ENCODE measurements at regions not wholly inside any gene's neighbourhood (a gene's known extent, or its start where the extent isn't known, plus 50 kb on each side); places are given as distances from the start of the nearest gene placed in this dataset.

DNA sequence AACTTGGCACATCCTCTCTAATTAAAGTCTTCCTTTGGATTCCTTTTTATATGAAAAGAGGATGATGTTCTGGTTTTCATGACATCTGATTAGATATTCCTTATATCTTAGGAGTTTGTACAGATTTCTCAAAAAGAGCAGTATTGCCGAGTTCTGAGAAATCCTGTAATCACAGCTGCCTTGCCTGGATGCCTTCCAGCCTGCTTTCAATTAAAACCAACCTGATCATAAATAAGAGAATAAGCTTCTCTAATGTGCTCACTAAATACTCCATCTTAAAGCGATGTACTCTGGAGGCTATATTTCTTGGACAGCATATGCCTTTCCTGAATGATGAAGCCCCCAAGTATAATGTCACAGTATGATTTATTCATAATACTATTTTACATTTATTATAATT is 1203.8 kb upstream of the PIK3C3 start:
- CTCF ChIA-PET (ENCODE audit: unreplicated experiment): no interaction called here
- H3K9me3 ChIP-seq (ENCODE audit: low read length): no peaks in the 10 kb centered on the region
- H3K4me1 ChIP-seq (ENCODE audit: insufficient read depth, low read length, poor library complexity, severe bottlenecking): no peaks in the 10 kb centered on the region
- no peak overlapping the region for H2AFZ ChIP-seq (ENCODE audit: low read length)
- H3K9me2 ChIP-seq (ENCODE audit: insufficient read depth, low read length): no peaks in the 10 kb centered on the region
- no peak overlapping the region for H3K27ac ChIP-seq (ENCODE audit: low read depth, low read length, poor library complexity, severe bottlenecking)
- POLR2A ChIA-PET: no interaction called here
- intact Hi-C loops (cut with micrococcal nuclease; ENCODE audit: unreplicated experiment): no loop called here
- DNase-seq (ENCODE audit: low spot score): no peak
- no peaks in the 10 kb centered on the region for H3K36me3 ChIP-seq (ENCODE audit: insufficient read depth, low read length)
- H3K4me2 ChIP-seq (ENCODE audit: low read length): no peak overlapping the region
- no peaks in the 10 kb centered on the region for H3K79me2 ChIP-seq (ENCODE audit: insufficient read depth, low read depth, low read length)
- BruUV-seq (replicated peaks): no TSS peak
- H3K4me3 ChIP-seq (ENCODE audit: low read depth, low read length, poor library complexity, severe bottlenecking): no peak overlapping the region
- TF ChIP-seq EZH2phosphoT487 (IDR thresholded peaks at IDR 0.05; ENCODE audit: borderline replicate concordance, low read depth, low read length) (no peak), CTCF (conservative IDR thresholded peaks at IDR 0.05; ENCODE audit: low read length) (no peak)
- no peaks in the 10 kb centered on the region for H4K20me1 ChIP-seq (ENCODE audit: insufficient read depth, low read length)

GRCh38 chr18:40739029-40739428 is 1216.0 kb upstream of the PIK3C3 start:
- TF ChIP-seq EZH2phosphoT487 (IDR thresholded peaks at IDR 0.05; ENCODE audit: borderline replicate concordance, low read depth, low read length): no peak
- no peak for TF ChIP-seq CTCF (conservative IDR thresholded peaks at IDR 0.05; ENCODE audit: low read length)
- ChIA-PET CTCF (ENCODE audit: unreplicated experiment) (no interaction called here), POLR2A (no interaction called here)
- H4K20me1 ChIP-seq (ENCODE audit: insufficient read depth, low read length): no peaks in the 10 kb centered on the region
- H3K9me2 ChIP-seq (ENCODE audit: insufficient read depth, low read length): no peaks in the 10 kb centered on the region
- no peaks in the 10 kb centered on the region for H3K4me1 ChIP-seq (ENCODE audit: insufficient read depth, low read length, poor library complexity, severe bottlenecking)
- intact Hi-C loops (cut with micrococcal nuclease; ENCODE audit: unreplicated experiment): no loop called here
- H2AFZ ChIP-seq (ENCODE audit: low read length): no peak overlapping the region
- no TSS peak for BruUV-seq (replicated peaks)
- no peak overlapping the region for H3K4me2 ChIP-seq (ENCODE audit: low read length)
- H3K4me3 ChIP-seq (ENCODE audit: low read depth, low read length, poor library complexity, severe bottlenecking): no peak overlapping the region
- no peaks in the 10 kb centered on the region for H3K79me2 ChIP-seq (ENCODE audit: insufficient read depth, low read depth, low read length)
- no peak for DNase-seq (ENCODE audit: low spot score)
- no peaks in the 10 kb centered on the region for H3K36me3 ChIP-seq (ENCODE audit: insufficient read depth, low read length)
- H3K9me3 ChIP-seq (ENCODE audit: low read length): no peaks in the 10 kb centered on the region
- H3K27ac ChIP-seq (ENCODE audit: low read depth, low read length, poor library complexity, severe bottlenecking): no peak overlapping the region

GRCh38 chr18:40738321-40738880 is 1216.6 kb upstream of the PIK3C3 start:
- Histone ChIP-seq H3K9me3 (ENCODE audit: low read length) (no peaks in the 10 kb centered on the region), H3K9me2 (ENCODE audit: insufficient read depth, low read length) (no peaks in the 10 kb centered on the region), H2AFZ (ENCODE audit: low read length) (no peak overlapping the region), H4K20me1 (ENCODE audit: insufficient read depth, low read length) (no peaks in the 10 kb centered on the region), H3K79me2 (ENCODE audit: insufficient read depth, low read depth, low read length) (no peaks in the 10 kb centered on the region), H3K4me2 (ENCODE audit: low read length) (no peak overlapping the region), H3K36me3 (ENCODE audit: insufficient read depth, low read length) (no peaks in the 10 kb centered on the region), H3K4me3 (ENCODE audit: low read depth, low read length, poor library complexity, severe bottlenecking) (no peak overlapping the region), H3K27ac (ENCODE audit: low read depth, low read length, poor library complexity, severe bottlenecking) (no peak overlapping the region), H3K4me1 (ENCODE audit: insufficient read depth, low read length, poor library complexity, severe bottlenecking) (no peaks in the 10 kb centered on the region)
- intact Hi-C loops (cut with micrococcal nuclease; ENCODE audit: unreplicated experiment): no loop called here
- TF ChIP-seq CTCF (conservative IDR thresholded peaks at IDR 0.05; ENCODE audit: low read length) (no peak), EZH2phosphoT487 (IDR thresholded peaks at IDR 0.05; ENCODE audit: borderline replicate concordance, low read depth, low read length) (no peak)
- ChIA-PET CTCF (ENCODE audit: unreplicated experiment) (no interaction called here), POLR2A (no interaction called here)
- no peak for DNase-seq (ENCODE audit: low spot score)
- BruUV-seq (replicated peaks): no TSS peak
